ENCODE measurements at regions not wholly inside any gene's neighbourhood (a gene's known extent, or its start where the extent isn't known, plus 50 kb on each side); places are given as distances from the start of the nearest gene placed in this dataset.

GRCh38 chr2:7394195-7394594, 477.0 kb downstream of the RNF144A start:
- TF ChIP-seq POLR2AphosphoS5 (IDR thresholded peaks at IDR 0.05; ENCODE audit: low read depth, low read length) (no peak), POLR2A (IDR thresholded peaks at IDR 0.05; ENCODE audit: low read depth, low read length) (no peak)

Data from GM12891 (cell line).